HL-60 (cell line): ENCODE measurements at regions not wholly inside any gene's neighbourhood (a gene's known extent, or its start where the extent isn't known, plus 50 kb on each side); places are given as distances from the start of the nearest gene placed in this dataset.

Experiments used
- CTCF ChIP-seq: IDR thresholded peaks from one replicate; pipeline ENCODE4 v1.5.1; 2011; ENCODE audit warnings: low read length, control low read depth, inconsistent platforms; ENCODE audit not compliant: insufficient read depth
- GABPA ChIP-seq: IDR thresholded peaks from 2 replicates; pipeline ENCODE4 v1.6.1; 2012; ENCODE audit warnings: low read depth
- POLR2AphosphoS5 ChIP-seq: IDR thresholded peaks from 2 replicates; pipeline ENCODE4 v1.6.1; 2012; ENCODE audit warnings: low read depth
- REST ChIP-seq: IDR thresholded peaks from 2 replicates; pipeline ENCODE4 v1.6.1; 2012; ENCODE audit warnings: low read depth; ENCODE audit not compliant: insufficient replicate concordance
- SPI1 ChIP-seq: IDR thresholded peaks from 2 replicates; pipeline ENCODE4 v1.6.1; 2012; ENCODE audit warnings: low read depth, mild to moderate bottlenecking, borderline replicate concordance

DNA sequence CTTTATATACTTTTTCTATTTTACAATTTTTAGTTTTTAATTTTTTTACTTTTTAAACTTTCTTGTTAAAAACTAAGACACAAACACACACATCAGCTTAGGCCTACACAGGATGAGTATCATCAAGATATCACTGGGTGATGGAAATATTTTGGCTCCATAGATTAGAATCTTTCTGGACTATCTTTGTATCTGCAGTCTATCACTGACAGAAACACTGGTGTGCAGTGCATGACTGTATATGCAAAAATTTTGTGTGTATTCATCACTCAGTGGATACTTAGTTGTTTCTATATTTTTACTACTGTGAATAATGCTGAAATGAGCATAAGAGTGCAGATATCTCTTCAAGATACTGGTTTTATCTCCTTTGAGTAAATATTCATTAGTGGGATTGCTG is 68.0 kb upstream of the GPC6 start:
- TF ChIP-seq CTCF (no peak), REST (no peak), GABPA (no peak), POLR2AphosphoS5 (no peak), SPI1 (no peak)
